ENCODE measurements at regions not wholly inside any gene's neighbourhood (a gene's known extent, or its start where the extent isn't known, plus 50 kb on each side); places are given as distances from the start of the nearest gene placed in this dataset.
A peak's percentile ranks its signal among the peaks of the same experiment; 100 is the strongest.
"Not testable (repeated sequence)": the region's sequence is repeated elsewhere in the genome, so short reads cannot be mapped to it uniquely, and the experiment has no call there.

DNA sequence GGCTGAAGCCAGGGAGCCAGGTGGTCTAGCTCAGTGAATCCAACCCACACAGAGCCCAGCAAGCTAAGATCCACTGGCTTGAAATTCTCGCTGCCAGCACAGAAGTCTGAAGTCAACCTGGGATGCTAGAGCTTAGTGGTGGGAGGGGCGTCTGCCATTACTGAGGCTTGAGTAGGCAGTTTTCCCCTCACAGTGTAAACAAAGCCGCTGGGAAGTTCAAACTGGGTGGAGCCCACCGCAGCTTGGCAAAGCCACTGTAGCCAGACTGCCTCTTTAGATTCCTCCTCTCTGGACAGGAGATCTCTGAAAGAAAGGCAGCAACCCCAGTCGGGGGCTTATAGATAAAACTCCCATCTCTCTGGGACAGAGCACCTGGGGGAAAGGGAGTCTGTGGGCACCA, 452.1 kb downstream of the NR4A2 start:
- DNase-seq: not testable (repeated sequence)

DNA sequence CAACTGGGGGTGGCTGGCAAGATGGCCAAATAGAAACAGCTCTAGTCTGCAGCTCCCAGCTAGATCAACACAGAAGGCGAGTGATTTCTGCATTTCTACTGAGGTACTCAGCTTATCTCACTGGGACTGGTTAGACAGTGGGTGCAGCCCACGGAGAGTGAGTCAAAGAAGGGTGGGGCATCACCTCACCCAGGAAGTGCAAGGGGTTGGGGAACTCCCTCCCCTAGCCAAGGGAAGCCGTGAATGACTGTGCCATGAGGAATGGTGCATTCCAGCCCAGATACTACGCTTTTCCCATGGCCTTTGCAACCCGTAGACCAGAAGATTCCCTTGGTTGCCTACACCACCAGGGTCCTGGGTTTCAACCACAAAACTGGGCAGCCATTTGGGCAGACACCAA, 452.6 kb downstream of the NR4A2 start:
- DNase-seq: not testable (repeated sequence)

DNA sequence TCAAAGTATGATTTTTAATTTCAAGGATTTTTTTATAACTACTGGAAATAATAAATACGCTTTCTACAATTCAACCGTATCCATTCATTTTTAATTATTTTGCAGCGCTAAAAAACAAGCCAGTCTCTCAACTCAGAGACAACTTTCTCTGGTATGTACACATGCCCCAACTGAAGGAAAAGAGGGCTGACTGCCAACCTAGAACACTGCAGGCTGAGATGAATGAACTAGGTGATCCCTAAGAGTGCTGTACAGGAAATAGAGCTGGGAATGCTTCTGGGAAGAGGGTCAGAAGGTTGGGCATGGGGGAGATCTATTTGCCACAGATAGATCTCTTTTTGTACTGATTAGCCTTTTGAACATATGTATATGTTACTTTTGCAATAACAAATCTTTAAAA, 460.1 kb downstream of the NR4A2 start:
- no peak for DNase-seq

DNA sequence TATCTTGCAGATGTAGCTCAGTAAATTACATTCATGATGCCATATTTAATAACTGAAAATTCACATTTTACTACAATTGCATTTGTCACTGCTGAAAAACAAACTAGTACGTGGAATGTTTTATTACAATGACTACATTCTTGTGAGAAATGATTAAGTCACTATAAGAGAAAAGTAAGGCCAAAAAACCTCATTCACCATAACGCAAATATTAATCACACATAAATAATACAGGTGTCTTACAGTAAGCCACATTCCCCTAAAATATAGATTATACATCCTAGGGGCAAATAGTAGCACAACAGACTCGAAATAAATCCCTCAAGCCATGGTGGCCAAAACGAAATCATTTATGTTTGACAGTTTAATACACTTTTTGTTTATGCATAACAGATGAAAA, 460.6 kb downstream of the NR4A2 start:
- DNase-seq: no peak

DNA sequence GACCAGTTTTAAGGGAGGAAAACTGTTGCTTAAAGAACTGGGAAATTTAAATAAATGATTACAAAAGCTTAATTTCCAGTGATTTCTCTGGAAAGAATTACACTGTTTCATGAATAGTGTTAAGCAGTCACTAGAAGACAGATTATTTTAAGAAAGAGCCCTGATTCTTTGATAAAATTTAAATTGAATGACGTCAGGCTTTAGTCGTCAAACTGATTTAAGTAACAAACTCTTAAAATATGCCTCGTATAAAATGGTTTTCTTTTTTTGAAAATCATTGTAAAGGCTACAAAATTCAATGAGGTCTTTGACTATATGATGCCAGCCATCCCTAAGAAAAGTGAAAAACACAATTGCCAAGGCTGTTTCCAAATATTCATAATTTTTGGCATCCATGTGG, 465.0 kb downstream of the NR4A2 start:
- DNase-seq: no peak

DNA sequence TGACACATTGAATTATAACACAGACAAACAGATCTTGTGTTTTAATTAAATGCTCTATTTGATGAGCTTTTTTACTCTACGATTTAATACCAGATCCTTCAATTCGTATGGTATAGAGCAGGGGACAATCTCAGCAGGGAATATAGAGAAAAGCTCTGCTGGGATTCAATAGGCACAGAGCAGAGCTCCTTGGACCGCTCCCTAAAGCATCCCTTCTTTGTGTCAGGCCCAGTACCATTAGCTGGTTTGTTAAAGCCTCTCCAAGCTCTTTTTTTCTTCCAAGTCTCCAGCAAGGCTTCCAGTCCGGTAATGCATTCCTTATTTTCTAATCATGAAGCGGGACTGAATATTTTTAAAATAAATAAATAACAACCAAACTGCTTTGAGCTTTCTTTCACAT, 466.0 kb downstream of the NR4A2 start:
- DNase-seq: no peak

DNA sequence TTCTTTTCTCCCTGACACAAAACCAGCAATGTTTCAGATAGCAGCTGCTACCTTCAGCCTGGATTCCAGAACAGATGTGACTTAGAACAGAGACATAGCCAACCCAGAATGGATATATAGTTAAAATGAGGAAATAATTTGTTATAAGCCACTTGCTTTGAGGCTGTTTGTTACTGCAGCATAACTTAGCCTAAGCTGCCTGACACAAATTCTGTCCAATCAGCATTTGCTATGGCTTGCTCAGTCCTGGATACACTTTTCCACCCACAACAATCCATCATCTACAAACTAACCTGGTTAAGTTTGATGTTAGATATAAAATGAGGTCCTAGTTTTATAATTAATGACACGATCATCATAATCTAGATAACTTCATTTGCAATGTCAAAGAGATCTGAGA, 480.4 kb downstream of the NR4A2 start:
- no peak for DNase-seq

DNA sequence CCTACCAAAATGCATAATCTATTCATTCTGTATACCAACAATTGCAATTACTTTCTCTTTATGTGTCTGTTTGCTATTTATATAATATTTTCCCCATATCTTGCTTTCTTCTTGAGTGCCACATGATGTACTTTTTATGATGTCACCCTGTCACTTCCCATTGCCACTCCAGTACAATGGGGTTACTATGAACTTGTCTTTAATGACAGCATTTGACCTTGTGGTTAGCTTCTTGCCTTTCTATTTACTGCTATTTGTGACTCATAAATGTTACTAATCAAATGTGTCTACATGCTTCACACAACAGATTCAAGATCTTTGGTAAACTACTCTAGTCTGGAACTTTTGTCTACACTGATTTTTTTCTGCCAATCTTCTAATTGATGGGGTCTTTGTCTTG, 486.3 kb downstream of the NR4A2 start:
- no peak for DNase-seq

DNA sequence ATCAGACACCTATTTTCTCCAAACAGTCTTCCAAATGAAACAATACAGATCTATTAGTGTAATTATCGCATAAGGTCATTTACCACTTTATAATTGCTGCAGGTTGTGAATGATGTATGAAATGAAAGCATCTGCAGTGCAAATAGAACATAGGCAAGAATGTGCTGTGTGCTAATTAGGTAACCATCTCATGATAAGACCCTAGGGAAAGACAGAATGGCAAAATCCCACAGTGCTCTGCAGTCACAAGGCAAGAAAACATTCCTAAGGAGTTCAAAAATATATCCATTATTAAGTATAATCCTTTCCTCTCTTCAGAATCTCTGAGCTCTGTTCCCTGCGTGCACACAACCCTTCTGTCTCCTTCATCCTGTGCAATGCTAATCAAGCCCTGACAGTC, 488.1 kb downstream of the NR4A2 start:
- no peak for DNase-seq

DNA sequence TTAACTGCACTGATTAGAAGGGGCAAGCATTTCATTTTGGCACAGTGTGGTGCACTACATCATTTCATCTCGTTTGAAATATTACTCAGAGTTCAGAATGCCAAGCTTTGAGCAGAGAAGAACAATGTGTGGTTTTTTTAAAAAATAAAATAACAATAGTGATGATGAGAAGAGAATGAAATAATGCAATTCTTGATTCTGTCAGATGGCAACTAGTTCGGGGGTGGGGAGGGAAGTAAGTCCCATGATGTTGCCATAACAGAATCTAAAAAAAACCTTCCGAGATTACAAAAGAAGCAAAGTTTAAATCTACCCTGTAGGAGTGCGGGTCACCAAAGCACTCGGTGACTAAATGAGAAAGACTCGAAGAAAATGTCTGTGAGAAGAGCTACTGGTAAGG, 490.4 kb downstream of the NR4A2 start:
- DNase-seq: no peak

DNA sequence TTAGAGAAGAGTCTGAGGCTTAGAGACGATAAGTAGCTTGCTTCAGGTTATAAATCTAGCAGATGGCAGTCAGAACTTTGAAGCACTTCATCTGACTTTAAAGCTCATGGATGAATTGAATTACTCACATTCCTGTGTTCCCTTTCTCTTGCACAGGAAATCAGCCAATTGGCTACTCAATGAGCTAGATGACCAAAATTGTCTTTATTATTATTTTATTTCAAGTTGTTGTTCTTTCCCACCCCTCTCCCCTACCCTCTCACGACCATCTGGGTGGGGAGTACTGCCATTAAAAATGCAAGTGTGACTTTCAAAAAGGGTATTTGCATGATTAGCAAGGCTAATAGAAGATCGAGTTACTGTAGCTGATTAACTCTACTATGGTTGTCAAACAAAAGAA, 491.1 kb downstream of the NR4A2 start:
- DNase-seq: no peak

DNA sequence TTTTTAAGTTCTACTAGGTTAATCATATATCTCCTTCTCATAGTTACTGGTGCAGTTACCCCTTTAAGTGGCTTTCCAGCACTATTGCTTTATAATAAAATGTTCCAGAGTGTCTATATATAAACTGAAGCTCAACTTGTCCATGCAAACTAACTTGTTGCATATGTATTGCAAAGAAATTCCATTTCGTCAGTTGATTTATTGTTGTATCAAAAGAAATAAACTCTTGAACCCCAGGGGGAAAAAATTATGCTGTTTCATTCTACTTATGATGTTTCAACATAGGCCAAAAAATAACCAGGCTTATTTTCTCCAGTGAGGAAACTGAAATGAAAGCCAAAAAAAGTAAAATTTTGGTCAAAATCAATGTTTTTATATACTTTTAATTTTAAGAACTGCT, 491.9 kb downstream of the NR4A2 start:
- DNase-seq: no peak

DNA sequence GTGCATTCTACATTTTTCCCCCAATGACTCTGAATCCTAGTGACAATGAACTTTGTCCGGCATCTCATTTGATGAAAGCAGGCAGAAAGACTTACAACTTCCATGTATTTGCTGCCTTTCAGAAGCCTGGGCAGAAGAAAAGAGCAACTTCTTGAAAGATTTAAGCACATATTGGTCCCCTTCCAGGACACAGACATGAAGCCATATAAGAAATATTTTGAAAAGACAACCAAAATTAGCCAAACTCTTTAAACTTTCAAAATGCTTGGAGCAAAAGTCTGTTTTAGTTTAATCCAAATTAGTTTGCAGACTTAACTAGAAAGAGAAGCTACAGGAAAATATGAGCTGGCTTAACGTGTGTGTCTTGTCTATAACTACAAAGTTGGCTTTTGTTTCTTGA, 492.5 kb downstream of the NR4A2 start:
- DNase-seq: no peak

DNA sequence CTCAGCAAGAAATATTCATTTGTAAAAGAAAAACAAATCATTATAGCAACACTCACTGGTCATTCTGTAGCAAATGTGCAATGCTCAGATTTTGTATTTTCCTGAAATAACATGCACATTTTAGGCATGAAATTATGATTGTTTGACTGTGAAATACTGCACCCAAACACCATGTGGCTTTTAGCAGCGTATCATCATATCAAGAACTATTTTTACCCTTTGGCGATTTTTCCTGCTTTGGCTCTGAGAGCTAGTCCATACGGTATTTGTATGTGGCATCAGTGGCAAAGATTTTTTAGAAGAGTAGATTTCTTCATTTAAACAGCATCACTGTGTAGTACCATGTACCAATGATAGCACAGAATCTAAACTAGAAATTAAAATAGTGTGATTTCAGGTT, 493.1 kb downstream of the NR4A2 start:
- DNase-seq: no peak

DNA sequence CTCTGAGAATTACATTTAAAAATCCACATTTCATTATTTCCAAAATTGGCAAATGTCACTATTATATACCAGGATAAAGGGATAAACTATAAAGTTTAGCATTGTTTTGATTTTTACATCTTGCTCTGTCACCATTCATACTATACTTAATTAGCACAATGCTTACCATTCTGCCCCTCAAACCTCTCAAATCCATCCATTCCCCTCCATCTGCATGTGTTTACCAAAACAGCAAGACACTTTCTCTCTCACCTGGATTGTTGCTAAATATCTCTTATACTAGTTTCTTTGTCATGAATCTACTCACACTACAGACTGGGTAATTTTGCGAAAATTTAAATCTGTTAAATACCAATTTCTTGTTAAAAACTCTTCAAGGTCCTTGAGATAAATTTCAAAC, 496.1 kb downstream of the NR4A2 start:
- DNase-seq: no peak

DNA sequence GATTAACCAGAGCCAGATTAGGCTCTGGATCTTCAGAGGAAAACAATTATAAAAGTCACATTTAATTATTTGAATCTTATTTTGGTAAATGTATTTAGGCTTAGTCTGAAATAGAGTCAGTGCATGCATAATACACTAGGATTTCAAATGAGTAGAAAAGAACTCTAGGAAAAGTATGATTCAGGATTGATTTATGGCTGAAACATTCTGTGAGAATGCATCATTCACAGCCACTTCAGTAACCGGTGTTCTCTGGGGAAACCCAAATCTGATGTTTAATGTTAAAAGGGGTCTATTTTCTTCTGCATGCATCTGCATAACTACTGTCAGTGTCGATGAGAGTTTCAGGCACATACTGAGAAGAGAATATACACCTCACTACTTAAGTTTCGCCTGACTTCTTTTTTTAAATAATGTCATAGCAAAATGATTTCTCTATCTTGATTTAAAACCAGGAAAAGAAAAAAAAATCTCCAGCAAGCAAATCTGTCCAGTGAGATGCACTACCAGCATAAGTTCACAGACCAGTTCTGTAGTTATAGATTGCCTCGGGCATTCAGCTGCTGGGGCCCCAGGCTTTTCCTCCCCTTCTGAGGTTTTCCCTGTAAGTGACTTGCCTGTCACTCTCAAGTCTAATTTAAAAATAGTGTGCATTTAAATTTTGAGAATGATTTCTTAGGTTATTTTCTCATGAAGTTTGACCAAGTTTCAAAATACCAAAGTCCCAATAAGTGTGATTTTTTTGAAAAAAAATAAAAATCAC, 501.5 kb downstream of the NR4A2 start:
- DNase-seq: peak; percentile 36

DNA sequence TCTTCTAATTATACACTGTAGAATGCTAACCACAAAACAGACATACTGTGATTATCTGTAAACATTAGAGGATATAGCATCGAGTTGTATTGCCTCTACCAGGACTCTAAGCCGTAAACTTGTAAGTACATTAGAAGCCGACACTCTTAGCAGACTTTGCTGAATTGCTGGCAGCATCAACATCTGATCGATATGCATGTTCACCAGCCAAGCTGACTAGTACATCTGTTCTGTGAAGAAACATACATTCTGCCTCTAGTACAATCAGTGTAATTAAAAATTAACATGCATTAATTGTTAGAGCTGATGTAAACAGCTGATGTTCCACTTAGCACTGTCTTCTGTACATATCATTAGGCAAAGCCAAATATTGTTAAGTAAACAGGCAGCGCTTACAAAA, 502.2 kb downstream of the NR4A2 start:
- peak; percentile 36 for DNase-seq

DNA sequence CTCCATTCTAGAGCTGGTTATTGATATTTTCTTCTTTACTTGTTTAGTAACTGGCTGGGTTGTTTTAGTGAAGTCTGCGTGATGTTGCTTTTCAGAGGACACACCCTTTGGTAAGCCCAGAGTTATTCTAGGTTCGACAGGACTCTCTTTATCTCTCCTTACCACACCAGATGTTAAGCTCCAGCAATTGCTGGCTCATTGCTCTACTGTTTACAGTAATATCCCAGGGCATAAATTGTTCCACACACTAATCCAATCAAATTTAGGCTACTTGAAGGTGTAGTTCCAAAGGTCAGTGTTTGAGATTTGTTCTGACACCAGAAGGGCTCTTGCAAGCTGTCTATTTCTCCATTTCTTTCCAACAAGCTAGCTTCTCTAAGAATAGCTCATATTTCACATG, 506.6 kb downstream of the NR4A2 start:
- DNase-seq: no peak

DNA sequence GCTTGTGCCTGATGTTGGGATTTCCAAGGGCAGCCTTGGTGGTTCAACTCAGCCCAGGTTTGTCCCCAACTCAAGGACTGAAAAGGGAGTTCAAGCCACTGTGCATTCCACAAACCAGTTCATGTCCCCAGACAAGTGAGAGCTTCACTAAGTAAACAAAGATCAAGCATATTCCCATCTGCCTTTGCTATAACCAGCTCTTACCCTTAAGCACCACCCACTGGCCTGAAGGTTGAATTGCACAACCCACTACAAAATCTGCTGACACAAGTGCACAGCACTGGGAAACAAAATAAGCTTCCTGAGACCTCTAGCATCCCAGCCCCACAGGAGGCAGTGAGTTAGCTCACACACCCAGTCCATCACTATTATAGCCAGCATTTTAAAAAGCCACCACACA, 516.7 kb downstream of the NR4A2 start:
- DNase-seq: no peak

DNA sequence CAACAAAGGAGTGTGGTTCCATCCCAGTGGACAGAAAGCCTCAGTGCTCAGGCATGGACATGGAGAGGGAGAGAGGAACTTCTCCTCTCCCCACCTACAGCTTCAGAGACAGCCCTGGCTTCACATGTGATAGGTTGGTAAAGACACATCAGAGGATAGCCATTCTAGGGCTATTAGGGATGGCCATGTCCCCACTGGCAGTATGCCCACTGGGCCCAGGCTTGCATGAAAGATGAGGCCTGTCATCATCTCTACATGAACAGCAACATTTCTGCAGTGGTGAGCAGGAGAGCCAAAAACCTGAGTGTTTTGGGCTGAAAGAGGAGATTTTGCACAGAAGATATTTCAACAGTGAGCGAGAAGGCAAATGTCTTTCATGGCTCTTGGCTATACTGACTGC, 517.2 kb downstream of the NR4A2 start:
- no peak for DNase-seq

DNA sequence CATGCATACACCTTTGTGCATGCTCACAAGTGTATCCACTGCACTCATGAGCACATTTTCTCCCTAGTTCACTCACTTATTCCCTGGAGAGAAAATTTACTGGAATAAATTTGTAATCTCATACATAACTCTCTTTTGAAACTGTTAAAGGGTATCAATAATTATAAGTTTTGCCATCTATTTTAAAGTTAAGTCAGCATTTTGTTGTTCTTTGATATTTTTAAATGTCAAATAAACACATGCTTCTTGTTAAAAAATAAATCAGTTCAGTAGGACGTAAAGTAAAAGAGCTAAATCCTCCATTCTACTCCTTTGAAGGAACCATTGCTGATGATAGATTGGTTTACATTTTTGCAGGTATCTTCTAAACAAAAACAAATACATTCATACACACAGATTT, 522.1 kb downstream of the NR4A2 start:
- no peak for DNase-seq

DNA sequence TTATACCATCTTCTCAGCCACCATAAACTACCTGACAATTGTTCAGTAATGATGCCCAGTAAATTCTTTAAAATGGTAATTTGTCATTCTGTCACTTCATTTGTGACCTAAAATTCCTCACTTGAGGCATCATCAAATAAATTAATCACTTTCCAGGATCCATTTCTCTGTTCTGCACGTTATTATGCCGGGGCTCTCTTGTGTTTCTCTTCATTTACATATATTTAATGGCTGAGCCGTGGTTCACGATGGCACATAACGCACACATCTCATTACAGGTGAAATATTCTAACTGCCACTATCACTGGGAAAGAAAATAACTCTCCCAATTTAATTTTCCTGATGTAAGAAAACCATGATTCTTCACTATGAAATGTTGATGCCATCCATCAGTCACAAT, 529.6 kb downstream of the NR4A2 start:
- DNase-seq: no peak

DNA sequence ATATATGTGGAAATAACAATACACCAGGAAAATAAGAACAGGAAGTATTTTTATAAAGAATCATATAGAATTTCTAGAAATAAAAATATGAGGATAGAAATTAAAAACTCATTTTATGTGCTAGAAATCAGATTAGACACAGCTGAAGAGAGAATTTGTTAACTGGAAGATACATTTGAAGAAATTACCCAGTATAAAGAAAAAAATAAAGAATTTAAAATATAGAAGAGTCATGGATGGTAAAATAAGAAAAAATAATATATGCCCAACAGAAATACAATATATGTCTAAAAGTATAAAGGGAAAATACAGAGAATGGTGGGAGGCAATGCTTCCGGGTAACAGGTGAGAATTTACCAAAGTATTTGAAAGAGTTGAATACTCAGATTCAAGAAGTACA, 539.9 kb downstream of the NR4A2 start:
- no peak for DNase-seq

DNA sequence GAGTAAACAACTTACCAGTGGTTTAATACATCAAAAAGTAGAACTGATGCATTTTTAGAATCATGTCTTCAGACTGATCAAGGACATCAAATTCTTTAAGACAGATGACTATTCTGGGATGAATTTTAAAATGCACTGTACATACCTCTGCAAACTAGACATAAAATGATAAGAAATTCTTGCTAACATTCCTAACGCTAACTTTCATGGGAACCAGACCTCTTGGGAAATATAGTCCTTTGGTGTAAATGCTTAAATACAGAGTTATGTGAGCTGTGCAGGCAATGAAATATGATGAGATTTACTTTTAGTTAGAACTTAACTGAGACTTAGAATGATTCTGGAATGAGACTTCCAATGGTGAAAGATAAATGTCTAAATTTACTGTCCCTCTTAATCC, 562.0 kb downstream of the NR4A2 start:
- DNase-seq: no peak

DNA sequence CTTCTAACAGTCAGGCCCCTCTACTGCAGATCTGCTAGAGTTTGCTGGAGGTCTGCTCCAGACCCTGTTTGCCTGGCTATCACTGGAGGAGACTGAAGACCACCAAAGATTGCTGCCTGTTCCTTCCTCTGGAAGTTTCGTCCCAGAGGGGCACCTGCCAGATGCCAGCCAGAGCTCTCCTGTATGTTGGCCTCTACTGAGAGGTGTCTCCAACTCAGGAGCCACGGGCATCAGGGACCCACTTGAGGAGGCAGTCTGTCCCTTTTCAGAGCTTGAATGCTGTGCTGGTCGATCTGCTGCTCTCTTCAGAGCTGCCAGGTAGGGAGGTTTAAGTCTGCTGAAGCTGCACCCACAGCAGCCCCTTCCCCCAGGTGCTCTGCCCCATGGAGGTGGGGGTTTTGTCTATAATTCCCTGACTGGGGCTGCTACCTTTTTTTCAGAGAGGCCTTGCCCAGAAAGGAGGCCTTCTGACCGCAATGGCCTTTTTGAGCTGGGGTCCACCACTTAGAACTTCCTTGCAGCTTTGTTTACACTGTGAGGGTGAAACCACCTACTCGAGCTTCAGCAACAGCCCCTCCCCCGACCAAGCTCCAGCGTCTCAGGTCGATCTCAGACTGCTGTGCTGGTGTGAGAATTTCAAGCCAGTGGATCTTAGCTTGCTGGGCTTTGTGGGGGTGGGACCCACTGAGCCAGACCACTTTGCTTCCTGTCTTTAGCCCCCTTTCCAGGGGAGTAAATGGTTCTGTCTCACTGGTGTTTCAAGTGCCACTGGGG, 566.0 kb downstream of the NR4A2 start:
- DNase-seq: no peak

Measured in NCI-H1105 treated with DMSO at 0.1 percent for 48 hours (cell line).